Activated CD4-positive, alpha-beta T cell treated with anti-CD3 and anti-CD28 coated beads for 36 hours (primary cell): ENCODE measurements at regions not wholly inside any gene's neighbourhood (a gene's known extent, or its start where the extent isn't known, plus 50 kb on each side); places are given as distances from the start of the nearest gene placed in this dataset.

Source experiments
- ATAC-seq: fragments of 200-7000 bp; cut with Tn5 transposase; one replicate; pipeline ENCODE4 v1.10.0; 2021; ENCODE audit warnings: mild to moderate bottlenecking, moderate library complexity
- CTCF ChIA-PET: fragments of 350-600 bp; sonication (Branson Sonifier 250); formaldehyde crosslinking; loops from one replicate; lab custom pipeline; 2021; ENCODE audit warnings: antibody characterized with exemption; lab: Charles Lee
- POLR2A ChIA-PET: fragments of 350-600 bp; sonication (Branson Sonifier 250); formaldehyde crosslinking; loops from one replicate; lab custom pipeline; 2021; ENCODE audit warnings: antibody characterized with exemption, inconsistent platforms; lab: Charles Lee
- DNase-seq: peaks from one replicate; pipeline ENCODE4 v3.0.0-alpha.2; 2020
- H3K27ac Mint-ChIP-seq: one replicate; pipeline ENCODE4 v1.8.0; 2021; ENCODE audit warnings: mixed read lengths
- H3K27me3 Mint-ChIP-seq: one replicate; pipeline ENCODE4 v1.8.0; 2021; ENCODE audit warnings: mixed read lengths
- H3K36me3 Mint-ChIP-seq: one replicate; pipeline ENCODE4 v1.8.0; 2021; ENCODE audit warnings: low read depth, mixed read lengths
- H3K4me1 Mint-ChIP-seq: one replicate; pipeline ENCODE4 v1.8.0; 2021; ENCODE audit warnings: mixed read lengths
- H3K4me3 Mint-ChIP-seq: one replicate; pipeline ENCODE4 v1.8.0; 2021; ENCODE audit warnings: mild to moderate bottlenecking, moderate library complexity, mixed read lengths
- H3K9me3 Mint-ChIP-seq: one replicate; pipeline ENCODE4 v1.8.0; 2021; ENCODE audit warnings: low read depth, mixed read lengths
- intact Hi-C, 2 experiments: fragments of 100-400 bp; cut with DNase I in 1 of 2; cut with micrococcal nuclease in 1 of 2; formaldehyde crosslinking; loops; one replicate each; pipeline versions ENCODE4 v1.14.2 to v1.15.1; 2022 to 2024; cut with DNase I, micrococcal nuclease

- no peak overlapping the region for H3K27ac Mint-ChIP-seq
- DNase-seq, result no peak
- H3K9me3 Mint-ChIP-seq, result peaks cover 12% of the 10 kb centered on the region
- intact Hi-C loops, result no loop called here
- no peaks in the 10 kb centered on the region for H3K4me1 Mint-ChIP-seq
- H3K4me3 Mint-ChIP-seq, result no peak overlapping the region
- ATAC-seq, result no peak
- ChIA-PET CTCF (no interaction called here), POLR2A (no interaction called here)
- H3K36me3 Mint-ChIP-seq, result no peaks in the 10 kb centered on the region
- no peaks in the 10 kb centered on the region for H3K27me3 Mint-ChIP-seq
Measured at GRCh38 chr19:32141840-32142511, 203.4 kb upstream of the ZNF507 start.

GRCh38 chr19:32146664-32147063 is 198.7 kb upstream of the ZNF507 start:
- intact Hi-C loops, result no loop called here
- no peaks in the 10 kb centered on the region for H3K36me3 Mint-ChIP-seq
- DNase-seq, result no peak
- CTCF ChIA-PET, result no interaction called here
- ATAC-seq, result no peak
- no peaks in the 10 kb centered on the region for H3K4me1 Mint-ChIP-seq
- POLR2A ChIA-PET, result no interaction called here
- no peak overlapping the region for H3K4me3 Mint-ChIP-seq
- H3K27me3 Mint-ChIP-seq, result no peaks in the 10 kb centered on the region
- H3K27ac Mint-ChIP-seq, result no peak overlapping the region
- H3K9me3 Mint-ChIP-seq, result peaks cover 22% of the 10 kb centered on the region

- ATAC-seq (no peak), DNase-seq (no peak)
- intact Hi-C loops, result no loop called here
- Mint-ChIP-seq H3K27me3 (no peaks in the 10 kb centered on the region), H3K9me3 (peaks cover 19% of the 10 kb centered on the region), H3K36me3 (no peaks in the 10 kb centered on the region), H3K4me3 (no peak overlapping the region), H3K4me1 (no peaks in the 10 kb centered on the region), H3K27ac (no peak overlapping the region)
- ChIA-PET CTCF (no interaction called here), POLR2A (no interaction called here)
Measured at GRCh38 chr19:32150605-32151004, 194.8 kb upstream of the ZNF507 start.

GRCh38 chr19:32154418-32154817 is 191.0 kb upstream of the ZNF507 start:
- H3K4me1 Mint-ChIP-seq, result no peaks in the 10 kb centered on the region
- no peaks in the 10 kb centered on the region for H3K36me3 Mint-ChIP-seq
- no peaks in the 10 kb centered on the region for H3K27me3 Mint-ChIP-seq
- POLR2A ChIA-PET, result no interaction called here
- H3K4me3 Mint-ChIP-seq, result no peak overlapping the region
- H3K27ac Mint-ChIP-seq, result no peak overlapping the region
- DNase-seq, result no peak
- ATAC-seq, result no peak
- peaks cover 3% of the 10 kb centered on the region for H3K9me3 Mint-ChIP-seq
- CTCF ChIA-PET, result interaction anchor here (0.7 kb wide), 1 partner anchor 10 kb away, joined by 3 read pairs; no protein-coding TSS in a partner anchor
- intact Hi-C loops, result no loop called here

GRCh38 chr19:32164384-32164992 is 180.9 kb upstream of the ZNF507 start:
- ChIA-PET POLR2A (no interaction called here), CTCF (interaction anchor here (0.6 kb wide), 1 partner anchor 10 kb away, joined by 3 read pairs; no protein-coding TSS in a partner anchor)
- no peak overlapping the region for H3K4me3 Mint-ChIP-seq
- no peak for DNase-seq
- peaks cover 3% of the 10 kb centered on the region for H3K9me3 Mint-ChIP-seq
- H3K27ac Mint-ChIP-seq, result no peak overlapping the region
- H3K36me3 Mint-ChIP-seq, result peaks cover 1% of the 10 kb centered on the region
- peaks cover 8% of the 10 kb centered on the region for H3K27me3 Mint-ChIP-seq
- no peak for ATAC-seq
- intact Hi-C loops, result no loop called here
- no peaks in the 10 kb centered on the region for H3K4me1 Mint-ChIP-seq

GRCh38 chr19:32165141-32165540 is 180.3 kb upstream of the ZNF507 start:
- ATAC-seq, result no peak
- Mint-ChIP-seq H3K9me3 (no peaks in the 10 kb centered on the region), H3K36me3 (no peaks in the 10 kb centered on the region), H3K27ac (no peak overlapping the region), H3K4me3 (no peak overlapping the region), H3K4me1 (no peaks in the 10 kb centered on the region), H3K27me3 (peaks cover 8% of the 10 kb centered on the region)
- intact Hi-C loops, result no loop called here
- ChIA-PET POLR2A (no interaction called here), CTCF (no interaction called here)
- no peak for DNase-seq

- ChIA-PET CTCF (no interaction called here), POLR2A (no interaction called here)
- H3K4me1 Mint-ChIP-seq, result no peaks in the 10 kb centered on the region
- H3K36me3 Mint-ChIP-seq, result no peaks in the 10 kb centered on the region
- no peak for DNase-seq
- ATAC-seq, result no peak
- intact Hi-C loops, result no loop called here
- H3K9me3 Mint-ChIP-seq, result no peaks in the 10 kb centered on the region
- H3K4me3 Mint-ChIP-seq, result no peak overlapping the region
- H3K27ac Mint-ChIP-seq, result no peak overlapping the region
- peaks cover 8% of the 10 kb centered on the region for H3K27me3 Mint-ChIP-seq
Measured at GRCh38 chr19:32165750-32166149, 179.7 kb upstream of the ZNF507 start.

- ATAC-seq (no peak), DNase-seq (no peak)
- peaks cover 5% of the 10 kb centered on the region for H3K27me3 Mint-ChIP-seq
- no peaks in the 10 kb centered on the region for H3K9me3 Mint-ChIP-seq
- no peaks in the 10 kb centered on the region for H3K36me3 Mint-ChIP-seq
- H3K4me3 Mint-ChIP-seq, result no peak overlapping the region
- H3K4me1 Mint-ChIP-seq, result no peaks in the 10 kb centered on the region
- ChIA-PET POLR2A (no interaction called here), CTCF (no interaction called here)
- intact Hi-C loops, result no loop called here
- no peak overlapping the region for H3K27ac Mint-ChIP-seq
Measured at GRCh38 chr19:32166238-32166637, 179.2 kb upstream of the ZNF507 start.

- intact Hi-C loops, result no loop called here
- Mint-ChIP-seq H3K4me1 (no peaks in the 10 kb centered on the region), H3K27ac (no peak overlapping the region), H3K36me3 (no peaks in the 10 kb centered on the region), H3K27me3 (peaks cover 5% of the 10 kb centered on the region), H3K4me3 (no peak overlapping the region), H3K9me3 (no peaks in the 10 kb centered on the region)
- DNase-seq, result no peak
- ChIA-PET CTCF (no interaction called here), POLR2A (no interaction called here)
- no peak for ATAC-seq
Measured at GRCh38 chr19:32168111-32168510, 177.3 kb upstream of the ZNF507 start.

GRCh38 chr19:32168606-32169005 is 176.8 kb upstream of the ZNF507 start:
- H3K4me1 Mint-ChIP-seq, result no peaks in the 10 kb centered on the region
- H3K27ac Mint-ChIP-seq, result no peak overlapping the region
- no peak overlapping the region for H3K4me3 Mint-ChIP-seq
- ChIA-PET CTCF (no interaction called here), POLR2A (no interaction called here)
- intact Hi-C loops, result no loop called here
- no peak for ATAC-seq
- no peak for DNase-seq
- no peaks in the 10 kb centered on the region for H3K36me3 Mint-ChIP-seq
- peaks cover 5% of the 10 kb centered on the region for H3K27me3 Mint-ChIP-seq
- H3K9me3 Mint-ChIP-seq, result no peaks in the 10 kb centered on the region

- ATAC-seq, result no peak
- Mint-ChIP-seq H3K27ac (no peak overlapping the region), H3K4me1 (no peaks in the 10 kb centered on the region), H3K36me3 (no peaks in the 10 kb centered on the region), H3K27me3 (peaks cover 3% of the 10 kb centered on the region), H3K4me3 (no peak overlapping the region), H3K9me3 (no peaks in the 10 kb centered on the region)
- CTCF ChIA-PET, result no interaction called here
- intact Hi-C loops, result no loop called here
- POLR2A ChIA-PET, result no interaction called here
- no peak for DNase-seq
Measured at GRCh38 chr19:32171719-32172151, 173.7 kb upstream of the ZNF507 start.

- H3K36me3 Mint-ChIP-seq, result no peaks in the 10 kb centered on the region
- ATAC-seq, result no peak
- no peak for DNase-seq
- intact Hi-C loops, result no loop called here
- no peak overlapping the region for H3K27ac Mint-ChIP-seq
- CTCF ChIA-PET, result no interaction called here
- H3K9me3 Mint-ChIP-seq, result no peaks in the 10 kb centered on the region
- H3K4me3 Mint-ChIP-seq, result no peak overlapping the region
- peaks cover 3% of the 10 kb centered on the region for H3K27me3 Mint-ChIP-seq
- POLR2A ChIA-PET, result no interaction called here
- no peaks in the 10 kb centered on the region for H3K4me1 Mint-ChIP-seq
Measured at GRCh38 chr19:32172566-32173160, 172.7 kb upstream of the ZNF507 start.
